GM12878 (cell line): ENCODE measurements at regions not wholly inside any gene's neighbourhood (a gene's known extent, or its start where the extent isn't known, plus 50 kb on each side); places are given as distances from the start of the nearest gene placed in this dataset.

Experiments used
- ATAC-seq: fragments of 200-7000 bp; cut with Tn5 transposase; 3 replicates; pipeline ENCODE4 v1.9.1; 2020; ENCODE audit warnings: mild to moderate bottlenecking, moderate library complexity
- BruUV-seq: library from RNA; stranded (reverse); fragments of 400-500 nt; replicated peaks from 2 replicates; lab custom pipeline; 2021; lab: Mats Ljungman, UMichigan
- CTCF ChIA-PET: fragments of 300-600 bp; sonication (Branson Sonifier 250); formaldehyde crosslinking; extraction: SDS; loops from one replicate; lab custom pipeline; 2021; ENCODE audit warnings: inconsistent platforms; lab: Yijun Ruan, JAX
- POLR2A ChIA-PET: fragments of 350-600 bp; formaldehyde crosslinking; extraction: SDS; loops from one replicate; lab custom pipeline; 2021; ENCODE audit warnings: inconsistent platforms; lab: Charles Lee
- RAD21 ChIA-PET: fragments of 300-600 bp; sonication (Branson Sonifier 250); formaldehyde crosslinking; loops from one replicate; lab custom pipeline; 2023; ENCODE audit warnings: antibody characterized with exemption; ENCODE audit not compliant: unreplicated experiment; lab: Charles Lee
- SMC1A ChIA-PET: fragments of 300-600 bp; sonication (Branson Sonifier 250); formaldehyde crosslinking; loops from one replicate; lab custom pipeline; 2023; ENCODE audit not compliant: unreplicated experiment, uncharacterized antibody; lab: Charles Lee
- DNase-seq: peaks from one replicate; pipeline ENCODE4 v3.0.0-alpha.2; 2011; ENCODE audit warnings: low read depth, low spot score
- FAIRE-seq: peaks from 3 replicates; lab custom pipeline; 2011; peaks lifted over from hg19 to GRCh38; lab: Jason Lieb, UNC
- H2AFZ ChIP-seq: 2 replicates; pipeline ENCODE4 v1.6.0; 2011; ENCODE audit warnings: low read depth, low read length, control low read depth; ENCODE audit not compliant: control insufficient read depth
- H3K27ac ChIP-seq: 2 replicates; pipeline ENCODE4 v1.5.1; 2011; ENCODE audit warnings: control low read depth; ENCODE audit not compliant: control insufficient read depth, insufficient read depth
- H3K27me3 ChIP-seq, 2 experiments: replicated peaks in 1 of 2; 2 replicates each; pipeline versions ENCODE4 v1.6.0 to v1.6.1; 2011; ENCODE audit warnings: low read length in 1 of 2; ENCODE audit not compliant: control insufficient read depth in 2 of 2, insufficient read depth in 2 of 2
- H3K36me3 ChIP-seq, 2 experiments: 2 replicates each; pipeline ENCODE4 v1.5.1; 2011; ENCODE audit warnings: low read length in 1 of 2; ENCODE audit not compliant: control insufficient read depth in 2 of 2, insufficient read depth in 2 of 2
- H3K4me1 ChIP-seq: 2 replicates; pipeline ENCODE4 v1.6.1; 2011; ENCODE audit warnings: mild to moderate bottlenecking, low read length, moderate library complexity, mixed read lengths; ENCODE audit not compliant: control insufficient read depth, insufficient read depth
- H3K4me2 ChIP-seq: 2 replicates; pipeline ENCODE4 v1.6.0; 2011; ENCODE audit warnings: control low read depth; ENCODE audit not compliant: control insufficient read depth, insufficient read depth
- H3K4me3 ChIP-seq: fragments of 200-600 bp; sonication (generic); 2 replicates; pipeline ENCODE4 v1.5.1; 2016
- H3K79me2 ChIP-seq: 2 replicates; pipeline ENCODE4 v1.6.0; 2011; ENCODE audit warnings: low read length; ENCODE audit not compliant: control insufficient read depth, insufficient read depth
- H3K9ac ChIP-seq: 2 replicates; pipeline ENCODE4 v1.8.0; 2011; ENCODE audit warnings: low read length, control low read depth, mixed read lengths; ENCODE audit not compliant: control insufficient read depth, insufficient read depth
- H3K9me3 ChIP-seq: replicated peaks from 3 replicates; pipeline ENCODE4 v1.5.1; 2011; ENCODE audit warnings: mild to moderate bottlenecking, low read length; ENCODE audit not compliant: control insufficient read depth, insufficient read depth
- H4K20me1 ChIP-seq: 2 replicates; pipeline ENCODE4 v1.6.0; 2011; ENCODE audit not compliant: control insufficient read depth, insufficient read depth
- ESRRA ChIP-seq: IDR thresholded peaks from 2 replicates; pipeline ENCODE4 v1.6.1; 2012; ENCODE audit warnings: mild to moderate bottlenecking, low read length, improper control_type of control experiment
- HDAC6 ChIP-seq: fragments of 200-600 bp; sonication (generic); IDR thresholded peaks from one replicate; pipeline ENCODE4 v1.8.0; 2017; ENCODE audit warnings: antibody characterized with exemption; ENCODE audit not compliant: unreplicated experiment
- MTA2 ChIP-seq: fragments of 450-650 bp; IDR thresholded peaks from 2 replicates; pipeline ENCODE4 v1.6.1; 2016; ENCODE audit warnings: low read depth, mild to moderate bottlenecking, moderate library complexity
- NR2C2 ChIP-seq: IDR thresholded peaks from 2 replicates; pipeline ENCODE4 v1.6.1; 2011; ENCODE audit warnings: borderline replicate concordance, low read depth; ENCODE audit not compliant: control insufficient read depth, insufficient read length
- POLR2A ChIP-seq: IDR thresholded peaks from 2 replicates; pipeline ENCODE4 v1.6.1; 2011; ENCODE audit warnings: low read depth, mild to moderate bottlenecking, low read length
- WGBS: methylation state at CpG from one replicate; pipeline ENCODE4 v1.1.6; 2016; ENCODE audit warnings: low lambda C conversion rate; ENCODE audit not compliant: insufficient replicate concordance, insufficient coverage; ENCODE audit errors: missing lambda C conversion rate; 5-methylcytosine and 5-hydroxymethylcytosine counted together
- in situ Hi-C: fragments of 300-500 bp; cut with MboI; formaldehyde crosslinking; loops from 9 replicates; pipeline ENCODE4 v1.14.3; 2018; ENCODE audit warnings: mixed read lengths
- intact Hi-C: fragments of 100-400 bp; cut with micrococcal nuclease; formaldehyde crosslinking; loops from one replicate; pipeline ENCODE4 v1.14.2; 2022; ENCODE audit not compliant: unreplicated experiment
- TF ChIP-seq, protein P1 (sequence below): fragments of 450-650 bp; IDR thresholded peaks from 2 replicates; pipeline ENCODE4 v1.6.1; 2017; ENCODE audit warnings: low read depth, mild to moderate bottlenecking, moderate library complexity
- TF ChIP-seq, protein P2 (sequence below): IDR thresholded peaks from 2 replicates; pipeline ENCODE4 v1.6.1; 2011; ENCODE audit warnings: low read depth, low read length, improper control_type of control experiment, borderline replicate concordance
- TF ChIP-seq, protein P3 (sequence below): fragments of 450-650 bp; IDR thresholded peaks from 2 replicates; pipeline ENCODE4 v1.6.1; 2017; ENCODE audit warnings: mild to moderate bottlenecking, moderate library complexity

DNA sequence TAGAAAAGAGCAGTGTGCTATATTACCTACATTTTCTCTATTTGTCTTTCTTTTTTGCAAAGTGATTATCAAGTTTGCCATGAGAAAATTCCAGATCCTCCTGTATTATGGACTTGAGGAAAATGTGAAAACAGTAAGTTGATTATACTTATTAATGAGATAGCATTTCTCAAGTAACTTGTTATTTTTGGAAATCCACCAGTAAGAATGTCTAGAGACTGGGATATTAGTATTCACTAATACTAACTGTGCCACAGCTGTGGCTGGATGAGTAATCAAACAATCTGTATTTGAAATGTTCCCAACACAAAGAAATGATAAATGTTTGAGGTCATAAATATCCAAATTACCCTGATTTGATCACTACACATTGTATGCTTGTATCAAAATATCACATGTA, 147.0 kb upstream of the CTSO start:
- RAD21 ChIA-PET, result no interaction called here
- no peak overlapping the region for H3K27ac ChIP-seq
- H4K20me1 ChIP-seq, result no peaks in the 10 kb centered on the region
- SMC1A ChIA-PET, result no interaction called here
- intact Hi-C loops, result no loop called here
- CTCF ChIA-PET, result no interaction called here
- no peaks in the 10 kb centered on the region for H3K27me3 ChIP-seq
- FAIRE-seq, result no peak
- POLR2A ChIA-PET, result no interaction called here
- H3K79me2 ChIP-seq, result no peaks in the 10 kb centered on the region
- no peak overlapping the region for H2AFZ ChIP-seq
- H3K4me1 ChIP-seq, result no peaks in the 10 kb centered on the region
- in situ Hi-C loops, result no loop called here
- no TSS peak for BruUV-seq
- H3K9ac ChIP-seq, result no peak overlapping the region
- no peaks in the 10 kb centered on the region for H3K36me3 ChIP-seq
- DNase-seq, result no peak
- no peak overlapping the region for H3K4me3 ChIP-seq
- ATAC-seq, result no peak
- no peak overlapping the region for H3K4me2 ChIP-seq
- H3K9me3 ChIP-seq, result no peaks in the 10 kb centered on the region
- TF ChIP-seq, protein P1, sequence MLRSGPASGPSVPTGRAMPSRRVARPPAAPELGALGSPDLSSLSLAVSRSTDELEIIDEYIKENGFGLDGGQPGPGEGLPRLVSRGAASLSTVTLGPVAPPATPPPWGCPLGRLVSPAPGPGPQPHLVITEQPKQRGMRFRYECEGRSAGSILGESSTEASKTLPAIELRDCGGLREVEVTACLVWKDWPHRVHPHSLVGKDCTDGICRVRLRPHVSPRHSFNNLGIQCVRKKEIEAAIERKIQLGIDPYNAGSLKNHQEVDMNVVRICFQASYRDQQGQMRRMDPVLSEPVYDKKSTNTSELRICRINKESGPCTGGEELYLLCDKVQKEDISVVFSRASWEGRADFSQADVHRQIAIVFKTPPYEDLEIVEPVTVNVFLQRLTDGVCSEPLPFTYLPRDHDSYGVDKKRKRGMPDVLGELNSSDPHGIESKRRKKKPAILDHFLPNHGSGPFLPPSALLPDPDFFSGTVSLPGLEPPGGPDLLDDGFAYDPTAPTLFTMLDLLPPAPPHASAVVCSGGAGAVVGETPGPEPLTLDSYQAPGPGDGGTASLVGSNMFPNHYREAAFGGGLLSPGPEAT, result no peak
- TF ChIP-seq POLR2A, result no peak
- no peak for TF ChIP-seq ESRRA

DNA sequence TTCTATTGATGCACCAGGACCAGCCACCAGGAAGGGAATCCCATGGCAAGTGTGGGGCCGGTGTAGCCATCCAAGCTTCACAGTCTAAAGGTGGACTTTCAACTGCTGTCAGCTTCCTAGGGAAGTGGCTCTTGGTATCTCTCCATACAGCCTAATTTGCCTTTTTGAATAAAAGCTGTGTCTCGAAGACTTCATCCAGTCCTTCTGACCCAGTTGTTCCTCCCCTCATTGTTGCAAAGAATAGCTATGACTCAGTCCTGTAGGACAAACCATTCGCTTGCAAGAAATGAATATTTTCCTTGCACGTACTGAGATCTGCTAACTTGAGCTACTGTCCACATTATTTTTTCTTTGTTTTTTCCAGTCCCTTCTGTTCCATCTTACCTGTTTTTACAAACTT, 145.1 kb upstream of the CTSO start:
- no peak for DNase-seq
- Histone ChIP-seq H3K36me3 (no peaks in the 10 kb centered on the region), H3K4me3 (no peak overlapping the region), H3K4me1 (no peaks in the 10 kb centered on the region), H3K4me2 (no peak overlapping the region), H3K79me2 (no peaks in the 10 kb centered on the region), H3K27ac (no peak overlapping the region), H4K20me1 (no peaks in the 10 kb centered on the region), H3K9me3 (no peaks in the 10 kb centered on the region), H2AFZ (no peak overlapping the region), H3K9ac (no peak overlapping the region), H3K27me3 (no peaks in the 10 kb centered on the region)
- RAD21 ChIA-PET, result no interaction called here
- intact Hi-C loops (no loop called here), in situ Hi-C loops (no loop called here)
- no TSS peak for BruUV-seq
- POLR2A ChIA-PET, result no interaction called here
- CTCF ChIA-PET, result no interaction called here
- no peak for ATAC-seq
- SMC1A ChIA-PET, result no interaction called here
- 21% methylated on average over 4 of the region's 4 CpGs for WGBS
- FAIRE-seq, result no peak
- TF ChIP-seq NR2C2 (no peak), MTA2 (no peak), HDAC6 (no peak)
- TF ChIP-seq, protein P2, sequence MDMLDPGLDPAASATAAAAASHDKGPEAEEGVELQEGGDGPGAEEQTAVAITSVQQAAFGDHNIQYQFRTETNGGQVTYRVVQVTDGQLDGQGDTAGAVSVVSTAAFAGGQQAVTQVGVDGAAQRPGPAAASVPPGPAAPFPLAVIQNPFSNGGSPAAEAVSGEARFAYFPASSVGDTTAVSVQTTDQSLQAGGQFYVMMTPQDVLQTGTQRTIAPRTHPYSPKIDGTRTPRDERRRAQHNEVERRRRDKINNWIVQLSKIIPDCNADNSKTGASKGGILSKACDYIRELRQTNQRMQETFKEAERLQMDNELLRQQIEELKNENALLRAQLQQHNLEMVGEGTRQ, result no peak
- TF ChIP-seq, protein P3, sequence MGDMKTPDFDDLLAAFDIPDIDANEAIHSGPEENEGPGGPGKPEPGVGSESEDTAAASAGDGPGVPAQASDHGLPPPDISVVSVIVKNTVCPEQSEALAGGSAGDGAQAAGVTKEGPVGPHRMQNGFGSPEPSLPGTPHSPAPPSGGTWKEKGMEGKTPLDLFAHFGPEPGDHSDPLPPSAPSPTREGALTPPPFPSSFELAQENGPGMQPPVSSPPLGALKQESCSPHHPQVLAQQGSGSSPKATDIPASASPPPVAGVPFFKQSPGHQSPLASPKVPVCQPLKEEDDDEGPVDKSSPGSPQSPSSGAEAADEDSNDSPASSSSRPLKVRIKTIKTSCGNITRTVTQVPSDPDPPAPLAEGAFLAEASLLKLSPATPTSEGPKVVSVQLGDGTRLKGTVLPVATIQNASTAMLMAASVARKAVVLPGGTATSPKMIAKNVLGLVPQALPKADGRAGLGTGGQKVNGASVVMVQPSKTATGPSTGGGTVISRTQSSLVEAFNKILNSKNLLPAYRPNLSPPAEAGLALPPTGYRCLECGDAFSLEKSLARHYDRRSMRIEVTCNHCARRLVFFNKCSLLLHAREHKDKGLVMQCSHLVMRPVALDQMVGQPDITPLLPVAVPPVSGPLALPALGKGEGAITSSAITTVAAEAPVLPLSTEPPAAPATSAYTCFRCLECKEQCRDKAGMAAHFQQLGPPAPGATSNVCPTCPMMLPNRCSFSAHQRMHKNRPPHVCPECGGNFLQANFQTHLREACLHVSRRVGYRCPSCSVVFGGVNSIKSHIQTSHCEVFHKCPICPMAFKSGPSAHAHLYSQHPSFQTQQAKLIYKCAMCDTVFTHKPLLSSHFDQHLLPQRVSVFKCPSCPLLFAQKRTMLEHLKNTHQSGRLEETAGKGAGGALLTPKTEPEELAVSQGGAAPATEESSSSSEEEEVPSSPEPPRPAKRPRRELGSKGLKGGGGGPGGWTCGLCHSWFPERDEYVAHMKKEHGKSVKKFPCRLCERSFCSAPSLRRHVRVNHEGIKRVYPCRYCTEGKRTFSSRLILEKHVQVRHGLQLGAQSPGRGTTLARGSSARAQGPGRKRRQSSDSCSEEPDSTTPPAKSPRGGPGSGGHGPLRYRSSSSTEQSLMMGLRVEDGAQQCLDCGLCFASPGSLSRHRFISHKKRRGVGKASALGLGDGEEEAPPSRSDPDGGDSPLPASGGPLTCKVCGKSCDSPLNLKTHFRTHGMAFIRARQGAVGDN, result no peak
